Loucy (cell line): ENCODE measurements at regions not wholly inside any gene's neighbourhood (a gene's known extent, or its start where the extent isn't known, plus 50 kb on each side); places are given as distances from the start of the nearest gene placed in this dataset.

Experiments
- H2AFZ ChIP-seq: fragments of 200-600 bp; sonication (generic); 2 replicates; pipeline ENCODE4 v1.6.0; 2016; ENCODE audit warnings: antibody characterized with exemption, mild to moderate bottlenecking, low read length, moderate library complexity
- H3F3A ChIP-seq: fragments of 200-600 bp; 2 replicates; pipeline ENCODE4 v1.6.0; 2016; ENCODE audit warnings: antibody characterized with exemption, low read depth, mild to moderate bottlenecking
- H3K27me3 ChIP-seq: fragments of 200-600 bp; sonication (generic); 2 replicates; pipeline ENCODE4 v1.6.1; 2014; ENCODE audit warnings: low read length, mild to moderate bottlenecking; ENCODE audit not compliant: insufficient read depth, poor library complexity, severe bottlenecking
- H3K36me3 ChIP-seq: fragments of 200-600 bp; sonication (generic); 2 replicates; pipeline ENCODE4 v1.6.1; 2016; ENCODE audit warnings: low read length; ENCODE audit not compliant: insufficient read depth
- H3K4me1 ChIP-seq: fragments of 200-600 bp; sonication (generic); 2 replicates; pipeline ENCODE4 v1.5.1; 2014; ENCODE audit warnings: low read length, mild to moderate bottlenecking; ENCODE audit not compliant: insufficient read depth, poor library complexity, severe bottlenecking
- H3K4me2 ChIP-seq: fragments of 200-600 bp; sonication (generic); 2 replicates; pipeline ENCODE4 v1.6.0; 2014; ENCODE audit warnings: antibody characterized with exemption, low read length, low read depth, mild to moderate bottlenecking; ENCODE audit not compliant: poor library complexity, severe bottlenecking
- H3K4me3 ChIP-seq: fragments of 200-600 bp; sonication (generic); 2 replicates; pipeline ENCODE4 v1.5.1; 2014; ENCODE audit warnings: low read length, mild to moderate bottlenecking, mixed read lengths; ENCODE audit not compliant: poor library complexity, severe bottlenecking
- H3K79me2 ChIP-seq: fragments of 200-600 bp; sonication (generic); 2 replicates; pipeline ENCODE4 v1.6.1; 2014; ENCODE audit warnings: low read length; ENCODE audit not compliant: insufficient read depth
- H3K9ac ChIP-seq: fragments of 200-600 bp; sonication (generic); 2 replicates; pipeline ENCODE4 v1.6.0; 2014; ENCODE audit warnings: mild to moderate bottlenecking, low read depth, low read length, moderate library complexity; ENCODE audit not compliant: poor library complexity, severe bottlenecking
- H3K9me2 ChIP-seq: fragments of 200-600 bp; sonication (generic); replicated peaks from 2 replicates; pipeline ENCODE4 v1.6.1; 2016; ENCODE audit warnings: low read depth, low read length, mixed read lengths
- H3K9me3 ChIP-seq: fragments of 200-600 bp; sonication (generic); 2 replicates; pipeline ENCODE4 v1.6.1; 2014; ENCODE audit warnings: mild to moderate bottlenecking, antibody characterized with exemption, low read length, low read depth; ENCODE audit not compliant: insufficient read depth
- H4K20me1 ChIP-seq: fragments of 200-600 bp; sonication (generic); 2 replicates; pipeline ENCODE4 v1.6.0; 2014; ENCODE audit warnings: antibody characterized with exemption, low read length, mild to moderate bottlenecking; ENCODE audit not compliant: insufficient read depth, poor library complexity, severe bottlenecking
- EZH2phosphoT487 ChIP-seq: fragments of 200-600 bp; IDR thresholded peaks from 2 replicates; pipeline ENCODE4 v1.6.1; 2018; ENCODE audit warnings: antibody characterized with exemption, mild to moderate bottlenecking, moderate library complexity, borderline replicate concordance
- TF ChIP-seq, protein P1 (sequence below): fragments of 200-600 bp; sonication (generic); conservative IDR thresholded peaks from 2 replicates; pipeline ENCODE4 v1.5.1; 2014; ENCODE audit warnings: mild to moderate bottlenecking, antibody characterized with exemption, low read length

DNA sequence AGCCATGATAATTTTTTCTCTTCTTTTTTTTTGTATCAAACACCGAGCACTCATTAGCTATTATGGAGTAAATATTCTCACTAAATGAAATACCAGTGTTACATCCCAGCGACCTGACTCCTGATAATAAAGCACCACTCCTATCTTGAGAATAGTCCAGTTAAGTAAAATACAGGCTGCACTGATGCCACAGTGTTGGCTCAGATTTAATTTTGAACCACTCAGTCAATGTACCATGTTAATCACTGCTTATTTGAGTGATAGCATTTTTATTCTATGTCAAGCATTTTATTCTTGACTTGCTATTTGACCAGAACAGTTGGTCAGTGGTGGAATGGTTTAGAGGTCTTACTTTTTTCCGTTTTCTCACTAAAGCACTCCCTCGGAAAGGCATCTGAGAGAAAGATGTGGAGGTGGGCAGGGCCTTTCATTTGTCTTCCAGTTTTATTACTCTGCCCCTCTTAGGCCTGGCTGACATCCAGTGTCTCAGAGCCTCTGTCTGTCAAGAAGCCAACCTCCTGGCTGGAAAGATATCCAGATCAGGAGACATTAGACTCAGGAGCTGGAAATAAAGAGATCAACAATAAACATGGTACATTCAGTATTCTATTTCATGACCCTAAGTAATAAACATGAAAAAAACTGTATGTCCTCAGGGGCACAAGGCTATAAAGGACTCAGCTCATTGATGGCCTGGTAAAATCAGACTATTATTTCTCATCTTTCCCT lies 457.8 kb downstream of the EPM2A start:
- Histone ChIP-seq H3K27me3 (no peaks in the 10 kb centered on the region), H3F3A (no peaks in the 10 kb centered on the region)
- no peak for TF ChIP-seq EZH2phosphoT487
- TF ChIP-seq, protein P1, sequence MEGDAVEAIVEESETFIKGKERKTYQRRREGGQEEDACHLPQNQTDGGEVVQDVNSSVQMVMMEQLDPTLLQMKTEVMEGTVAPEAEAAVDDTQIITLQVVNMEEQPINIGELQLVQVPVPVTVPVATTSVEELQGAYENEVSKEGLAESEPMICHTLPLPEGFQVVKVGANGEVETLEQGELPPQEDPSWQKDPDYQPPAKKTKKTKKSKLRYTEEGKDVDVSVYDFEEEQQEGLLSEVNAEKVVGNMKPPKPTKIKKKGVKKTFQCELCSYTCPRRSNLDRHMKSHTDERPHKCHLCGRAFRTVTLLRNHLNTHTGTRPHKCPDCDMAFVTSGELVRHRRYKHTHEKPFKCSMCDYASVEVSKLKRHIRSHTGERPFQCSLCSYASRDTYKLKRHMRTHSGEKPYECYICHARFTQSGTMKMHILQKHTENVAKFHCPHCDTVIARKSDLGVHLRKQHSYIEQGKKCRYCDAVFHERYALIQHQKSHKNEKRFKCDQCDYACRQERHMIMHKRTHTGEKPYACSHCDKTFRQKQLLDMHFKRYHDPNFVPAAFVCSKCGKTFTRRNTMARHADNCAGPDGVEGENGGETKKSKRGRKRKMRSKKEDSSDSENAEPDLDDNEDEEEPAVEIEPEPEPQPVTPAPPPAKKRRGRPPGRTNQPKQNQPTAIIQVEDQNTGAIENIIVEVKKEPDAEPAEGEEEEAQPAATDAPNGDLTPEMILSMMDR, result no peak

DNA sequence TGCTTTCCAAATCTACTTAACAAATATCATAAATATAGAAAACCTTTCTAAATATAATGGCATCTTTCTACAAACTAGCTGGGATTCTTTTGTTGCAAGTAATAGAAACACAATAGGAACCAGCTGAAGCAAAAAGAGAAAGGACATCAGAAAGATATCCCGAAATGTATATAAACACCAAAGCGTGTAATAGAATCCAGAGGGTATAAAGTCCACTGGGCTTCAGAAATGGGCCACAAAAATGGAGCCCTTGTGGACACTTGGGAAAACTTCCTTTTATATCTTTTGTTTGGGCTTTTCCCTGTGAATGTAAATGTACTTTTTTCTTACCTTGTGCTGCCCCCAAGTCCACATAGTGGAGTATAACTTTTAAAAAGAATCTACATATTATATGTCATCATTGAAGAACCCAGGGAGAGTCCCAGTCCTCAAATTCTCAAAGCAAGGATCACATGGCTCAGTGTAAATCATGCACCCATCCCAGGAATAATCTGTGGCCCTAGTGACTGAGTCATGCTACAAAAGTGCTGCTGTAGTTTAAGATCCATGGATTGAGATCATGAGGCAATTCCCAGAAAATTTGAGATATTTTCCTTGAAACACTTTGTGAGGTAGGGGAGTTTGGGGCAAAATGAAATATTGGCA lies 457.0 kb downstream of the EPM2A start:
- no peaks in the 10 kb centered on the region for H4K20me1 ChIP-seq

More for the DNA sequence above, 457.8 kb downstream of the EPM2A start:
- Histone ChIP-seq H4K20me1 (no peaks in the 10 kb centered on the region), H3K4me3 (no peak overlapping the region), H2AFZ (no peak overlapping the region), H3K4me1 (no peaks in the 10 kb centered on the region), H3K36me3 (no peaks in the 10 kb centered on the region), H3K9me2 (no peaks in the 10 kb centered on the region), H3K79me2 (no peaks in the 10 kb centered on the region), H3K9me3 (no peaks in the 10 kb centered on the region), H3K4me2 (no peak overlapping the region), H3K9ac (no peak overlapping the region)

DNA sequence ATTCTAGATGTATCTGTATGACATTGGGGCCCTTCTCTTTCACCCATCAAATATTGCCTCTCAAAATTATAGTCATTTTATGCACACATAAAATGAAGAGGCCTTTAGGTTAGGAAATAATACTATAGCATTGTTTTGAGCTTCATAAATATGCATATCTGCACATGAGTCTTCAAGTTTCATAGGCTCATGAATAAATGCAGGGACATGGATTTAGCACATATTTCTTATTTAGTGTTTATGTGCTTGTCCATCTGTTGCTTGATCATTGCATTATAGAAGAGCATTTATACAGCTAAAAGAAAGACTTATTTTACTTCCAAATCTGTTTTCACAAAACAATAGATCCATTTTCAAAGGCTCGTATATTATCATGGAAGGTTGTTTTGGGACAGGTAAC lies 455.8 kb downstream of the EPM2A start:
- no peaks in the 10 kb centered on the region for H3K9me3 ChIP-seq
- no peak overlapping the region for H3K4me2 ChIP-seq
- H3F3A ChIP-seq, result no peaks in the 10 kb centered on the region
- no peak for TF ChIP-seq EZH2phosphoT487
- TF ChIP-seq, protein P1, result no peak
- H3K9me2 ChIP-seq, result no peaks in the 10 kb centered on the region
- H3K36me3 ChIP-seq, result no peaks in the 10 kb centered on the region
- no peak overlapping the region for H3K4me3 ChIP-seq
- no peak overlapping the region for H2AFZ ChIP-seq
- H4K20me1 ChIP-seq, result no peaks in the 10 kb centered on the region
- no peak overlapping the region for H3K9ac ChIP-seq
- H3K27me3 ChIP-seq, result no peaks in the 10 kb centered on the region
- H3K4me1 ChIP-seq, result no peaks in the 10 kb centered on the region
- no peaks in the 10 kb centered on the region for H3K79me2 ChIP-seq

More for the DNA sequence above, 457.0 kb downstream of the EPM2A start:
- Histone ChIP-seq H2AFZ (no peak overlapping the region), H3K9me3 (no peaks in the 10 kb centered on the region), H3F3A (no peaks in the 10 kb centered on the region), H3K9me2 (no peaks in the 10 kb centered on the region), H3K27me3 (no peaks in the 10 kb centered on the region), H3K79me2 (no peaks in the 10 kb centered on the region), H3K4me1 (no peaks in the 10 kb centered on the region), H3K4me3 (no peak overlapping the region), H3K4me2 (no peak overlapping the region), H3K36me3 (no peaks in the 10 kb centered on the region), H3K9ac (no peak overlapping the region)
- TF ChIP-seq, protein P1, result no peak
- no peak for TF ChIP-seq EZH2phosphoT487
